Inflammatory macrophage treated with lipopolysaccharide for 1 hour (primary cell): ENCODE measurements at regions not wholly inside any gene's neighbourhood (a gene's known extent, or its start where the extent isn't known, plus 50 kb on each side); places are given as distances from the start of the nearest gene placed in this dataset.
A peak's percentile ranks its signal among the peaks of the same experiment; 100 is the strongest.
"Not testable (repeated sequence)": the region's sequence is repeated elsewhere in the genome, so short reads cannot be mapped to it uniquely, and the experiment has no call there.

Experiments used
- DNase-seq, 2 donors: peaks; one replicate each; pipeline ENCODE4 v3.0.0-alpha.2; 2020 to 2022

- DNase-seq: no peak
Measured at GRCh38 chr20:25985597-25985996, 288.9 kb upstream of the ZNF337 start.

GRCh38 chr20:25984933-25985332 is 288.3 kb upstream of the ZNF337 start:
- DNase-seq: no peak

GRCh38 chr20:25982701-25983100 is 286.0 kb upstream of the ZNF337 start:
- not testable (repeated sequence) for DNase-seq

GRCh38 chr20:25978450-25979190 is 282.0 kb upstream of the ZNF337 start:
- not testable (repeated sequence) for DNase-seq

GRCh38 chr20:25975816-25976215 is 279.2 kb upstream of the ZNF337 start:
- not testable (repeated sequence) for DNase-seq

GRCh38 chr20:25965203-25965602 is 268.6 kb upstream of the ZNF337 start:
- not testable (repeated sequence) for DNase-seq

DNA sequence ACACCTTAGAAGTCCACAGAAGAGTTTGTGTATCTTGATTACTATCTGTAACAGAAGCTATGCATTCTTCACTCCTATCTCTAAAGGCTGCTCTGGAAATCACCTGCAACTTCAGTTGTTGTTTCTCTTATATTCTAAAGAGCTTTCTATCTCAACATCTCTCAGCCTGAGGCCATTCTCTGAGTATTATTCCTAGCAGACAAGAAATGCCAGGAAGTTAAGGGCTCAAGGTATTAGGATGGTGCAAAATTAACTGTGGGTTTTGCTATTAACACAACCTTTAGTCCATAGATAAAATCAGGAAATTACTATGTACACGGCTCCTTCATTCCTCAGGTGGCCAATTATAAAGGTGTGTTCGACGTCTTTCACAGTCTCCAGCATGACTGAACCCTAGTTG is 257.2 kb upstream of the ZNF337 start:
- not testable (repeated sequence) for DNase-seq

DNA sequence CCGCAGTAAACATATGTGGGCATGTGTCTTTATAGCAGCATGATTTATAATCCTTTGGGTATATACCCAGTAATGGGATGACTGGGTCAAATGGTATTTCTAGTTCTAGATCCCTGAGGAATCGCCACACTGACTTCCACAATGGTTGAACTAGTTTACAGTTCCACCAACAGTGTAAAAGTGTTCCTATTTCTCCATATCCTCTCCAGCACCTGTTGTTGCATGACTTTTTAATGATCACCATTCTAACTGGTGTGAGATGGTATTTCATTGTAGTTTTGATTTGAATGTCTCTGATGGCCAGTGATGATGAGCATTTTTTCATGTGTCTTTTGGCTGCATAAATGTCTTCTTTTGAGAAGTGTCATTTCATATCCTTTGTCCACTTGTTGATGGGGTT is 238.6 kb upstream of the ZNF337 start:
- not testable (repeated sequence) for DNase-seq

DNA sequence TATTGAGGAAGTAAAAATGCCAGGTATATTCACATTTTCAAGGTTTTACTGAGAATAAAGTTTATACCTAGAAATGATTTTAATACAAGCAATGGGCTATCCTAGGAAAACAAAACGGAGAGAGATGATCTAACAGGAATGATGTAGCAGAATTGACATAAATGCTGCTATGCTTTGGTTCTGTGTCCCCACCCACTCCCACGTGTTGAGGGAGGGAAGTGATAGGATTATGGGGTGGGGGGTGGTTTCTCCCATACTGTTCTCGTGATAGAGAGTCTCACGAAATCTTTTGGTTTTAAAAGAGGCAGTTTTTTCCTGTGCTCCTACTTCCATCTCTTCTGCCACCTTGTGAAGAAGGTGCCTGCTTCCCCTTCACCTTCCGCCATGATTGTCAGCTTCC is 236.2 kb upstream of the ZNF337 start:
- DNase-seq: not testable (repeated sequence)

DNA sequence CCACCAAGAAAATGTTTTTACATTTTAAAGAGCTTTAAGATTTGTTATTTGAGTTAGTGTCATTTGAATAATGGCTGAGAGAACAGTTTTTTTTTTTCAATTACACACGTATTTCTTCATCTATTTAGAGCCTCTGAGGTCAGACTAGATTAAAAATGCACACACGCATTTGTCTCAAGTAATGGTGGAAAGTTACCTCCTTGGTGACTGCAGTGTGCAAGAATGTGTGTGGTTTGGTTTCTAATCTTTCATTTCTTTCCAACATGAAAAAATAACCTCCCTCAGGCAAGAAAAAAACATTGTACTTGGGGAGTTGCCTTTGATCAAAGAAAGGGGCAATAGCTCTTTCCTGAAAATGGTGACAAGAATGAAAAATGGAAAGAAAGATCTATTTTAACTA is 235.5 kb upstream of the ZNF337 start:
- not testable (repeated sequence) for DNase-seq

- DNase-seq: not testable (repeated sequence)
Measured at GRCh38 chr20:25902321-25902720, 205.7 kb upstream of the ZNF337 start.

GRCh38 chr20:25898663-25899062 is 202.0 kb upstream of the ZNF337 start:
- not testable (repeated sequence) for DNase-seq

DNA sequence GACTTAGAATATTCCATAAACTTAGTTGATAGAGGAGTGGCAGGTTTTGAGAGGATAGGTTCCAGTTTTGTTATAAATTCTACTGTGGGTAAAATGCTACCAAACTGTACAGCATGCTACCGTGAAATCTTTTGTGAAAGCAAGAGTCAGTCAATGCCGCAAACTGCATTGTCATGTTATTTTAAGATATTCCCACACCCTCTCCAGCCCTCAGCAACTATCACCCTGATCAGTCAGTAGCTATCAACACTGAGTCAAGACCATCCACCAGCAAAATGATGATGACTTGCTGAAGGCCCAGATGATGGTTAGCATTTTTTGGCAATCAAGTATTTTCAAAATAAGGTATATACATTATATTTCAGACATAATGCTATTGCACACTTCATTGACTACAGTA is 182.4 kb upstream of the ZNF337 start:
- DNase-seq: not testable (repeated sequence)

DNA sequence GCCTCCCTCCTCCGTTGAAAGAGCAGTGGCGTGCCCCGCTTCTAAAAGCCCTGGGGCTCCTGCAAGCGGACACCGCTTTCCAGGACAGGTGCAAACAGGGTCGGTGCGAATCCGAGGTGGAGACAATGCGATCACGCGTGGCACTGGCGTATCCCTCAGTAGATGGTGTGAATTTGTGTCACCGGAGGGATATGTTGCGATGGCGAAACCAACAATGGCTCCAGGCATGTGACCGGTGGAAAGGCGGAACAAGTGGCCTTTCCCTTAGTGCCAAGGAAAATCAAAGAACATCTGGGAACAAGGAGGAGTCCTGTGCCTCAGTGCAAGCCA is 172.0 kb upstream of the ZNF337 start:
- DNase-seq: not testable (repeated sequence)

DNA sequence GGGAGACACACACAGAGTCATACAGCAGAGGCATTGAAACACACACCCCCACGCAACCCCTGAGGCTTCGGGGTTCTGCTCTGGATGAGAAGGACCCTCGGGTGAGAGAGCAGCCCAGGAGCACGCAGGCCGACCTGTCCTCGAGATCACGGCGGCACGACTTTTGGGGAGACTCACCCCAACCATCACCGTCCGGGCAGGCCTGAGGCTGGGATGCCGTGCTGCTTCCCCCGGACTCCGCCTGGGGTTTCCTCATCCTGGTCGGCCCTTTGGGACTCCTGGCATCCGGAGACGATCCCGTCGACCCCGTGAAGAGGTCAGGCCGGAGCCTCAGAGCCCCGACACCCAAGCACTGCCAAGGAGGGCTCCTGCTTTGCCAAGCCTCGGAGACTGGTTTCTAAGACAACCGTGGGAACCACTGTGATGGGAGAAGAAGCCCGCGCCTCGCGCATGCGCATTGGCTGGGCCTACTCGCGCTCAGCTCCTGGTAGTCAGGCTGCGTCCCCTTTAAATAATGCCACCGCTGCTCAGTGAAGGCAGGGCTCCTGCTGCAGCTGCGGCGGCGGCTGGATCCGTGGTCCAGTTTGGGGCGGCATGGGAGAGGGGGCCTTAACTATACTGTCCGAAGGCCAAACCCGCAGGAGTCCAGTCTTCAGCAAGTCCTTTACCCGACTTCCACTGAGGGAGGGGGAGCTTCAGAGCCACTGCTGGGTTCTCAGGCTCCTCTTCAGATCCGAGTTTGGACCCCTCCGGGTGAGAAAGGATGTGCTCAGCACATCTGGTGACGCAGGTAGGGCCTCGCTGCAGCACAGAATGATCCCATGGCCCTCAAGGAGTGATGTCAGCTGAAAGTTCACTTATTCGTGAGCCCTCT is 171.4 kb upstream of the ZNF337 start:
- DNase-seq: peak in 1 of 2 donors; percentile 15

GRCh38 chr20:25867015-25867775 is 170.5 kb upstream of the ZNF337 start:
- not testable (repeated sequence) for DNase-seq

DNA sequence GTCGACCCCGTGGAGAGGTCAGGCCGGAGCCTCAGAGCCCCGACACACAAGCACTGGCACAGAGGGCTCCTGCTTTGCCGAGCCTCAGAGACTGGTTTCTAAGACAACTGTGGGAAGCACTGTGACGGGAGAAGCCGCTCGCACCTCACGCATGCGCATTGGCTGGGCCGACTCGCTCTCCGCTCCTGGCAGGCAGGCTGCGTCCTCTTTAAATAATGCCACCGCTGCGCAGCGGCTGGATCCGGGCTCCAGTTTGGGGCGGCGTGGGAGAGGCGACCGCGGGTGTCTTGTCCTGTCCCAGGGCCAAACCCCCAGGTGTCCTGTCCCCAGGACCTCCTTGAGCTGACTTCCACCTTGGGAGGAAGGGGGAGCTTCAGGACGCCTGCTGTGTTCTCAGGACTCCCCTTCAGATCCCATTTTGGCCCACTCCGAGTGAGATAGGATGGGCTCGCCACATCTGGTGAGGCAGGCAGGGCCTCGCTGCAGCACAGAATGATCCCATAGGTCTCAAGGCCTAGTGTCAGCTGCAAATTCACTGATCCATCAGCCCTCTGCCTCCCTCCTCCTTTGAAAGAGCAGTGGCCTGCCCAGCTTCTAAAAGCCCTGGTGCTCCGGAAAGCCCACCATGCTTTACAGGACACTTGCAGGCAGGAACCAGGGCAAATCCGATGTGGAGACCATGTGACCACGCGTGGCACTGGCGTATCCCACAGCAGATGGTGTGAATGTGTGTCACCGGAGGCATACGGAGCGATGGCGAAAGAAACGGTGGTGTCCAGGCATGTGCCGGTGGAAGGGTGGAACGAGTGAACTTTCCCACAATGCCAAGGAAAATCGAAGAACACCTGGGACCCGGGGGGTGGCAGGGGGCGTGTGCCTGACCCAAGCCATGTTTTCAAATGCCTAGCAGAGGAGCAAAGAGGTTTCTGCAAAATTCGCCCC is 169.3 kb upstream of the ZNF337 start:
- DNase-seq: peak; percentile 22

- not testable (repeated sequence) for DNase-seq
Measured at GRCh38 chr20:25864963-25865714, 168.5 kb upstream of the ZNF337 start.

- DNase-seq: no peak
Measured at GRCh38 chr20:25864326-25864962, 167.8 kb upstream of the ZNF337 start.

GRCh38 chr20:25863536-25864325 is 167.1 kb upstream of the ZNF337 start:
- DNase-seq: no peak
